ENCODE measurements at regions not wholly inside any gene's neighbourhood (a gene's known extent, or its start where the extent isn't known, plus 50 kb on each side); places are given as distances from the start of the nearest gene placed in this dataset.
"Not testable (repeated sequence)": the region's sequence is repeated elsewhere in the genome, so short reads cannot be mapped to it uniquely, and the experiment has no call there.

DNA sequence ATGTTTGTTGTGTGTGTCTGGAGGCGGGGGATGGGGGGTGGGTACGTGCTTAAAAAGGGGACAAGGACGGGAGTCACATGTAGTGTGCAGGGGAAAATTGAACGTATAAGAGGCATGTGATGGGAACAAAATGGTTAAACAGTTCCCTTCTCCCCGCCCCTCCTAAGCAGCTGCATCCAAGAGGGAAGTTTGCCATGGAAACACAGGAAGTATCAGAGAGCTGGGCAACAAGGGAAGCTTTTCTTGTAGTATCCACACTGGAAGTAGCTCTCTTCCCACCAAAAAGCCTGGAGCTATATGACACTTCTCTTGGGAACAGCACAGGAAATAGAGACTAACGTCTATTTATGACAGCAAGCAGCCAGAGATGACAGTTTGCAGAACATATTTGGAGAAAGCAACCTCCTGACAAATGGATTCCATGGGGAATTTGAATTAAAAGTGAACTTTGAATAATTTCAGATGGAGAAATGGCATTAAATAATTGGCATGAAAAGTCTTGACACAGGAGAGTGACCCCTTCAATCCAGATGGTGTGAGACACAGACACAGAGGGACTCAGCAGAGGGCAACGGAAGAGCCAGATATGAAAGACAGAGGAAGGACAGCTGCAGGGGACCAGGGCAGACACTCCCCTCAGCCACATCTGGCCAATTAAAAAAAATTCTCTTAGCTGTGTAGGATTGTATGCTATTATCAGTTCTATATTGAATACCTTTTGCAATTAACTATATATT, 294.2 kb upstream of the TBL1XR1 start:
- DNase-seq (ENCODE audit: low read depth) = peak; percentile 38
- TF ChIP-seq, protein P1, sequence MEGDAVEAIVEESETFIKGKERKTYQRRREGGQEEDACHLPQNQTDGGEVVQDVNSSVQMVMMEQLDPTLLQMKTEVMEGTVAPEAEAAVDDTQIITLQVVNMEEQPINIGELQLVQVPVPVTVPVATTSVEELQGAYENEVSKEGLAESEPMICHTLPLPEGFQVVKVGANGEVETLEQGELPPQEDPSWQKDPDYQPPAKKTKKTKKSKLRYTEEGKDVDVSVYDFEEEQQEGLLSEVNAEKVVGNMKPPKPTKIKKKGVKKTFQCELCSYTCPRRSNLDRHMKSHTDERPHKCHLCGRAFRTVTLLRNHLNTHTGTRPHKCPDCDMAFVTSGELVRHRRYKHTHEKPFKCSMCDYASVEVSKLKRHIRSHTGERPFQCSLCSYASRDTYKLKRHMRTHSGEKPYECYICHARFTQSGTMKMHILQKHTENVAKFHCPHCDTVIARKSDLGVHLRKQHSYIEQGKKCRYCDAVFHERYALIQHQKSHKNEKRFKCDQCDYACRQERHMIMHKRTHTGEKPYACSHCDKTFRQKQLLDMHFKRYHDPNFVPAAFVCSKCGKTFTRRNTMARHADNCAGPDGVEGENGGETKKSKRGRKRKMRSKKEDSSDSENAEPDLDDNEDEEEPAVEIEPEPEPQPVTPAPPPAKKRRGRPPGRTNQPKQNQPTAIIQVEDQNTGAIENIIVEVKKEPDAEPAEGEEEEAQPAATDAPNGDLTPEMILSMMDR (conservative IDR thresholded peaks at IDR 0.05; ENCODE audit: low read length) = no peak
- no peak overlapping the region for H3K4me3 ChIP-seq (ENCODE audit: low read length)

GRCh38 chr3:177493091-177493490, 295.8 kb upstream of the TBL1XR1 start:
- no peak overlapping the region for H3K4me3 ChIP-seq (ENCODE audit: low read length)
- DNase-seq (ENCODE audit: low read depth) = no peak
- TF ChIP-seq, protein P1 (conservative IDR thresholded peaks at IDR 0.05; ENCODE audit: low read length) = no peak

DNA sequence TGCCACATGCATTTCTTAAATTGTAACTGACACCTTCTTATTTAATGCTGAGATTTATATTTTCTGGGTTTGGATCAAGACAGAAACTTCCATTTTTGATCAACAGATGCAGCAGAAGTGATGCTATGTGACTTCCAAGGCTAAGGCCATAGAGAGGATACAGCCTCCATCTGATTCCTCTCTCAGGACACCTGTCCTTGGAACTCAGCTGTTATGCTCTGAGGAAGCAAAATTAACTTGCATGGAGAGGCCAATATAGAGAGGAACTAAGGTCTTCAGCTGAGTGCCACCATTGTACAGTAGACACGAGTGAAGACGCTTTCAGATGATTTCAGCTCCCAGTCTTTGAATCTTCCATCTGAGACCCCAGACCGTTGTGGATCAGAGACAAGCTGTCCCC, 296.9 kb upstream of the TBL1XR1 start:
- H3K4me3 ChIP-seq (ENCODE audit: low read length) = no peak overlapping the region
- DNase-seq (ENCODE audit: low read depth) = no peak
- TF ChIP-seq, protein P1 (conservative IDR thresholded peaks at IDR 0.05; ENCODE audit: low read length) = no peak

- H3K4me3 ChIP-seq (ENCODE audit: low read length) = no peak overlapping the region
- DNase-seq (ENCODE audit: low read depth) = no peak
- TF ChIP-seq, protein P1 (conservative IDR thresholded peaks at IDR 0.05; ENCODE audit: low read length) = no peak
Measured at GRCh38 chr3:177495566-177495965, 298.3 kb upstream of the TBL1XR1 start.

GRCh38 chr3:177498037-177498857, 301.0 kb upstream of the TBL1XR1 start:
- no peak overlapping the region for H3K4me3 ChIP-seq (ENCODE audit: low read length)
- TF ChIP-seq, protein P1 (conservative IDR thresholded peaks at IDR 0.05; ENCODE audit: low read length) = no peak
- DNase-seq (ENCODE audit: low read depth) = no peak

DNA sequence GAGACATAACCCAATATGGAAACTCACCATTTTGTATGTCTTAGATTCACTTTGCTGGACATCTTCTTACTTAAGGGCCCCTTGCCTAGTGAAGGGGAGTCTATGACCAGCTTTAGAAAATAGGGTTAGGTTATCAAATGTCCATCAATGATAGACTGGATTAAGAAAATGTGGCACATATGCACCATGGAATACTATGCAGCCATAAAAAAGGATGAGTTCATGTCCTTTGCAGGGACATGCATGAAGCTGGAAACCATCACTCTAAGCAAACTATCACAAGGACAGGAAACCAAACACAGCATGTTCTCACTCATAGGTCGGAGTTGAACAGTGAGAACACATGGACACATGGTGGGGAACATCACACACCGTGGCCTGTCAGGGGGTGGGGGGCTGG, 301.8 kb upstream of the TBL1XR1 start:
- H3K4me3 ChIP-seq (ENCODE audit: low read length); DNase-seq (ENCODE audit: low read depth): not testable (repeated sequence)

GRCh38 chr3:177499779-177500423, 302.6 kb upstream of the TBL1XR1 start:
- TF ChIP-seq, protein P1 (conservative IDR thresholded peaks at IDR 0.05; ENCODE audit: low read length) = no peak
- DNase-seq (ENCODE audit: low read depth) = no peak
- no peak overlapping the region for H3K4me3 ChIP-seq (ENCODE audit: low read length)

All from AG10803 (cell line).